Adrenal gland (tissue), 5 donors: ENCODE measurements at regions not wholly inside any gene's neighbourhood (a gene's known extent, or its start where the extent isn't known, plus 50 kb on each side); places are given as distances from the start of the nearest gene placed in this dataset.

Experiments
- POLR2A ChIP-seq, 2 donors: fragments of 450-650 bp; IDR thresholded peaks; one replicate each; pipeline ENCODE4 v1.6.1; 2017; ENCODE audit warnings: antibody characterized with exemption in 2 of 2, mild to moderate bottlenecking in 2 of 2, moderate library complexity in 1 of 2
- TF ChIP-seq, protein P1 (sequence below), 6 experiments: fragments of 450-650 bp in 4 of 6; fragments of 200-600 bp in 2 of 6; sonication (generic) in 1 of 6; IDR thresholded peaks; 1 replicate in 5 of 6; 2 replicates in 1 of 6; pipeline versions ENCODE4 v1.5.1 to v1.8.0; 2016 to 2021; ENCODE audit warnings: antibody characterized with exemption in 6 of 6, mild to moderate bottlenecking in 2 of 6, moderate library complexity in 1 of 6
- donor health status: DM: no; HTN: no; CAD: no.

DNA sequence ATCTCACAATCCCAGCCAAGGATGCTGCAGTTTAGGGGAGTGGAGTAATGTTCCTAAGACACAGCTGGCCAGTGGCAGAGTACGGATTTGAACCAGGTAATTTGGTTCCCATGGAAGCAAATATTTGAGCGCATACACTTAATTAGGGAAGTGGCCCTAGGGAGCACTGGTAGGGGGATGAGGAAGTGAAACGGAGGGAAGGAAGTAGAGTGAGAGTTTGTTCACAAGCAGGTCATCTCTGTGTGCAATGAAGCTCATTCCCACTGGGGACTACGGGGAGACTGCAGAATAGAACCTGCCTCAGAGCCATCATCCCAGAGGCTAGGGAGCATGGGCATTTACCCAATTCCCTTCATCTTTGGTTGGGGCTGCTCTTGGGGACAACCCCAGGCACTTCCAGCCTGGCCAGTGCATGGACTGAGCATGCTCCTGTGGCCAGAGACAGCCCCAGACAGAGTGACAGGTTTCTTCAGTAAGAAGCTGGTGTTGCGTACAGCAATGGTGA is 317.2 kb upstream of the PROK2 start:
- no peak for TF ChIP-seq POLR2A (IDR thresholded peaks at IDR 0.05)
- TF ChIP-seq, protein P1, sequence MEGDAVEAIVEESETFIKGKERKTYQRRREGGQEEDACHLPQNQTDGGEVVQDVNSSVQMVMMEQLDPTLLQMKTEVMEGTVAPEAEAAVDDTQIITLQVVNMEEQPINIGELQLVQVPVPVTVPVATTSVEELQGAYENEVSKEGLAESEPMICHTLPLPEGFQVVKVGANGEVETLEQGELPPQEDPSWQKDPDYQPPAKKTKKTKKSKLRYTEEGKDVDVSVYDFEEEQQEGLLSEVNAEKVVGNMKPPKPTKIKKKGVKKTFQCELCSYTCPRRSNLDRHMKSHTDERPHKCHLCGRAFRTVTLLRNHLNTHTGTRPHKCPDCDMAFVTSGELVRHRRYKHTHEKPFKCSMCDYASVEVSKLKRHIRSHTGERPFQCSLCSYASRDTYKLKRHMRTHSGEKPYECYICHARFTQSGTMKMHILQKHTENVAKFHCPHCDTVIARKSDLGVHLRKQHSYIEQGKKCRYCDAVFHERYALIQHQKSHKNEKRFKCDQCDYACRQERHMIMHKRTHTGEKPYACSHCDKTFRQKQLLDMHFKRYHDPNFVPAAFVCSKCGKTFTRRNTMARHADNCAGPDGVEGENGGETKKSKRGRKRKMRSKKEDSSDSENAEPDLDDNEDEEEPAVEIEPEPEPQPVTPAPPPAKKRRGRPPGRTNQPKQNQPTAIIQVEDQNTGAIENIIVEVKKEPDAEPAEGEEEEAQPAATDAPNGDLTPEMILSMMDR (IDR thresholded peaks at IDR 0.05): no peak
